ENCODE measurements at regions not wholly inside any gene's neighbourhood (a gene's known extent, or its start where the extent isn't known, plus 50 kb on each side); places are given as distances from the start of the nearest gene placed in this dataset.
"Not testable (repeated sequence)": the region's sequence is repeated elsewhere in the genome, so short reads cannot be mapped to it uniquely, and the experiment has no call there.

DNA sequence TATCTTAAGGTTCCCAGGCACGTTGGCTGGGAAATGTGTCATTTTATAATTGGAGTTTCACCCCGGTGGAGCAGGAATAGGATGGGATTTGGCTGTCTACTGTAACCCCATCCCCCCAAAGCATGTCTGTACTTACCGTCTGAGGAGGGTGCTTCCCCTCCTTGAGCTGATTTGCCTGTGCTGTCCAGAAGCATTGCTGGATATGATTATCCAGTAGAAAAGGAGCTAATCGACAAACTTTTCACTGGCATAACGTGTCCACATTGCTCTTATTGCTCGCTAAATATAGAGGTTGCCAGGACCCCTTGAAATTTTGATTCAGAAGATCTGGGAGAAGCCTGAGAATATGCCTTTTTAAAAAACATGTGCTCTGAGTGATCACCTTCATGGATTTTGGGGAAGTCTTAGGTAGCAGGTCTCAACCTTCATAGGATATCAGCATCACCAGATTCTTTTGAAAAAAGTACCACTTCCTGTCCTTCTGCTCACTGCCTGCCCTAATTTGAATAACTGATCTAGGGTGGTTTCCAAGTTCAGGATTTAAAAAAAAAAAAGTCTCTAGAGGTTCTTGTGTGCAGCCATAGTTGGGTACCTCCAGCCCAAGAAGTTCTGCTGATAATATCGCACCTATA, 80.4 kb upstream of the KCNA1 start:
- no peak for DNase-seq (ENCODE audit: extremely low spot score)
- POLR2A ChIA-PET: no interaction called here

DNA sequence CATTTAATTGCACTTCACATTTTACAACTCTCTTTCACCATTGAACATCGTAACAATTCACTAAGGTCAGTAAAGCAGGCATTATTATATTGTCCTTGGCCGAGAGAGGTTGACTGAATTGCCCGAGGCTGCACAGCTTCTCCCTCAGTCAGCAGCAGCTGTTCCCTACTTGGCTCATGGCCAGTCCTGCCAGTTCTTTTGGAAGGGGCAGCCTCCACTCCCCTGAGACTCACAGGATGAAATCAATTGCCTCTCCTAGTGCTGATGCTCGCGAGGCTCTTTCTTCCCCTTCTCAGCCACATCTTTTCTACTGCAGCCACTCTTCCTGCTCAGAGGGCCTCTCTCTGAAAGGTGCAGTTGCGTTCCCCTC, 79.9 kb upstream of the KCNA1 start:
- no peak for DNase-seq (ENCODE audit: extremely low spot score)
- POLR2A ChIA-PET: no interaction called here
- TF ChIP-seq ZNF384 (IDR thresholded peaks at IDR 0.05): no peak
- TF ChIP-seq ELF4 (IDR thresholded peaks at IDR 0.05): no peak
- TF ChIP-seq TARDBP (IDR thresholded peaks at IDR 0.05): no peak
- TF ChIP-seq, protein P1, sequence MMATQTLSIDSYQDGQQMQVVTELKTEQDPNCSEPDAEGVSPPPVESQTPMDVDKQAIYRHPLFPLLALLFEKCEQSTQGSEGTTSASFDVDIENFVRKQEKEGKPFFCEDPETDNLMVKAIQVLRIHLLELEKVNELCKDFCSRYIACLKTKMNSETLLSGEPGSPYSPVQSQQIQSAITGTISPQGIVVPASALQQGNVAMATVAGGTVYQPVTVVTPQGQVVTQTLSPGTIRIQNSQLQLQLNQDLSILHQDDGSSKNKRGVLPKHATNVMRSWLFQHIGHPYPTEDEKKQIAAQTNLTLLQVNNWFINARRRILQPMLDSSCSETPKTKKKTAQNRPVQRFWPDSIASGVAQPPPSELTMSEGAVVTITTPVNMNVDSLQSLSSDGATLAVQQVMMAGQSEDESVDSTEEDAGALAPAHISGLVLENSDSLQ (IDR thresholded peaks at IDR 0.05): no peak
- TF ChIP-seq SUZ12 (IDR thresholded peaks at IDR 0.05): no peak
- no peak for TF ChIP-seq ARNT (IDR thresholded peaks at IDR 0.05)
- no peak for TF ChIP-seq FOXM1 (IDR thresholded peaks at IDR 0.05; ENCODE audit: borderline replicate concordance)
- TF ChIP-seq NFRKB (IDR thresholded peaks at IDR 0.05): no peak
- no peak for TF ChIP-seq SP1 (IDR thresholded peaks at IDR 0.05)
- TF ChIP-seq LEF1 (IDR thresholded peaks at IDR 0.05; ENCODE audit: borderline replicate concordance): no peak
- no peak for TF ChIP-seq FOXK2 (IDR thresholded peaks at IDR 0.05)
- no peak for TF ChIP-seq FOXA1 (IDR thresholded peaks at IDR 0.05)
- TF ChIP-seq BHLHE40 (IDR thresholded peaks at IDR 0.05; ENCODE audit: borderline replicate concordance): no peak
- no peak for TF ChIP-seq CTBP1 (IDR thresholded peaks at IDR 0.05; ENCODE audit: borderline replicate concordance)
- CTCF ChIA-PET: interaction anchor here (1.4 kb wide), 1 partner anchor 20 kb away, joined by 3 read pairs; no protein-coding TSS in a partner anchor

More for the DNA sequence above, 80.4 kb upstream of the KCNA1 start:
- TF ChIP-seq TARDBP (IDR thresholded peaks at IDR 0.05): no peak
- no peak for TF ChIP-seq SUZ12 (IDR thresholded peaks at IDR 0.05)
- TF ChIP-seq FOXK2 (IDR thresholded peaks at IDR 0.05): no peak
- no peak for TF ChIP-seq LEF1 (IDR thresholded peaks at IDR 0.05; ENCODE audit: borderline replicate concordance)
- TF ChIP-seq SP1 (IDR thresholded peaks at IDR 0.05): no peak
- TF ChIP-seq CTBP1 (IDR thresholded peaks at IDR 0.05; ENCODE audit: borderline replicate concordance): no peak
- no peak for TF ChIP-seq FOXM1 (IDR thresholded peaks at IDR 0.05; ENCODE audit: borderline replicate concordance)
- no peak for TF ChIP-seq BHLHE40 (IDR thresholded peaks at IDR 0.05; ENCODE audit: borderline replicate concordance)
- TF ChIP-seq L3MBTL2 (conservative IDR thresholded peaks at IDR 0.05): no peak
- TF ChIP-seq, protein P1 (IDR thresholded peaks at IDR 0.05): no peak
- TF ChIP-seq HDGF (IDR thresholded peaks at IDR 0.05; ENCODE audit: borderline replicate concordance): no peak
- no peak for TF ChIP-seq NFRKB (IDR thresholded peaks at IDR 0.05)
- TF ChIP-seq ZNF384 (IDR thresholded peaks at IDR 0.05): no peak
- TF ChIP-seq FOXA1 (IDR thresholded peaks at IDR 0.05): no peak
- TF ChIP-seq ARNT (IDR thresholded peaks at IDR 0.05): no peak
- TF ChIP-seq ELF4 (IDR thresholded peaks at IDR 0.05): no peak
- CTCF ChIA-PET: interaction anchor here (0.5 to 1.4 kb wide), 2 partner anchors 20 to 255 kb away, joined by 3 read pairs; no protein-coding TSS in a partner anchor

DNA sequence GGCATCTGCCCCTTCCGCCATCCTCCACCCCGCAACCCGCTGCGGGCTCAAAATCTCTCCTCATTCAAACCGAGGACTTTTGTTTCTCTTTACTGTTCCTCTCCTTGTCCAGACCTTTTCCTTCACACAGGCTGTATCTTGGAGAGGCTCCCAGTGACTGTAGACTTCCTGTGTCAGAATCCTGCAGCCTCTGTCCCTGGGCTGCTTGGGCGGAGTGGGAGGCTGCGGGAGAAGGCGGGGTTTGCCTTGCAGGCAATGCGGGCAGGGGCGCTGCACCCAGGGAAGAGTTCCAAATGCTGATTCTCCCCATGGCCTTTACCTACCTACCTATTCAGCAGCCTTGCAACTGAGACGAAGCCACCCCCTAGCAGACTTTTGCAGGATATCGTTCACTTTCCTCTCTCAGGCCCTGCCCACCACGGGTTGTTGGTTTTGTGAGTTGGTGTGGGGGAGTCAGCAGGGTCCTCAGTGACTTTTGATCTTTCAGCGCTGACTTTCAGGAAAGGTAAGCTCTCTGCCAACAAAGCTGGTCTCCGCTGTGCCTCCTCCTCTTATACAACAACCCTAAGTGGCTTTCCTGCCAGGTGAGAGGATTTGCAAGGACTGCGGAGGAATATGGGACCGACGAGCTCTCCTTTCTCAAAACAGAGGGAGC, 79.0 kb upstream of the KCNA1 start:
- DNase-seq (ENCODE audit: extremely low spot score): no peak
- ChIA-PET CTCF (no interaction called here), POLR2A (no interaction called here)
- TF ChIP-seq FOXM1 (IDR thresholded peaks at IDR 0.05; ENCODE audit: borderline replicate concordance): no peak
- no peak for TF ChIP-seq SP1 (IDR thresholded peaks at IDR 0.05)
- no peak for TF ChIP-seq BHLHE40 (IDR thresholded peaks at IDR 0.05; ENCODE audit: borderline replicate concordance)
- no peak for TF ChIP-seq LEF1 (IDR thresholded peaks at IDR 0.05; ENCODE audit: borderline replicate concordance)
- TF ChIP-seq ZNF384 (IDR thresholded peaks at IDR 0.05): no peak
- TF ChIP-seq FOXK2 (IDR thresholded peaks at IDR 0.05): no peak
- no peak for TF ChIP-seq ELF4 (IDR thresholded peaks at IDR 0.05)
- TF ChIP-seq TARDBP (IDR thresholded peaks at IDR 0.05): no peak
- no peak for TF ChIP-seq L3MBTL2 (conservative IDR thresholded peaks at IDR 0.05)
- TF ChIP-seq, protein P1 (IDR thresholded peaks at IDR 0.05): no peak
- TF ChIP-seq ARNT (IDR thresholded peaks at IDR 0.05): no peak
- TF ChIP-seq SUZ12 (IDR thresholded peaks at IDR 0.05): no peak
- TF ChIP-seq NFRKB (IDR thresholded peaks at IDR 0.05): no peak
- TF ChIP-seq FOXA1 (IDR thresholded peaks at IDR 0.05): no peak
- TF ChIP-seq HDGF (IDR thresholded peaks at IDR 0.05; ENCODE audit: borderline replicate concordance): no peak
- no peak for TF ChIP-seq CTBP1 (IDR thresholded peaks at IDR 0.05; ENCODE audit: borderline replicate concordance)

DNA sequence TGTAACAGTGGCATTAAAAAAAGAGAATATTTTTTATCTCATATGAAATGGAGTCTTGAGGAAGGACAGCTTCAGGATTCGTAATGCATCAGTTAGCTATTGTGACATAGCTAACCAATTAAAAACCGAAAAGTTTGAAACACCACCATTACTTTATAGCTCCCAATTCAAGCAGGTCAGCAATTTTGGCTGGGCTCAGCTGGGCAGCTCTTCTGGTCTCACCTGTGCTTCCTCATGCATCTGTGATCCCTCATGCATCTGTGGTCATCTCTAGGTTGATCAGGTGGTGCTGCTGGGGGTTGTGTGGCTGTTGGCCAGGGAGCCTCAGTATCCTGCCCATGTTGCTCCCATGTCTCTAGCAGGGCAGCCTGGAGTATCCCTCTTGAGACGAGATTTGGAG, 76.7 kb upstream of the KCNA1 start:
- POLR2A ChIA-PET: no interaction called here
- TF ChIP-seq LEF1 (IDR thresholded peaks at IDR 0.05; ENCODE audit: borderline replicate concordance): no peak
- no peak for TF ChIP-seq BHLHE40 (IDR thresholded peaks at IDR 0.05; ENCODE audit: borderline replicate concordance)
- TF ChIP-seq FOXA1 (IDR thresholded peaks at IDR 0.05): no peak
- no peak for TF ChIP-seq FOXK2 (IDR thresholded peaks at IDR 0.05)
- TF ChIP-seq CTBP1 (IDR thresholded peaks at IDR 0.05; ENCODE audit: borderline replicate concordance): no peak
- TF ChIP-seq, protein P1 (IDR thresholded peaks at IDR 0.05): no peak
- TF ChIP-seq HDGF (IDR thresholded peaks at IDR 0.05; ENCODE audit: borderline replicate concordance): no peak
- no peak for TF ChIP-seq L3MBTL2 (conservative IDR thresholded peaks at IDR 0.05)
- CTCF ChIA-PET: interaction anchor here (0.6 kb wide), 1 partner anchor 22 kb away, joined by 3 read pairs; no protein-coding TSS in a partner anchor
- no peak for DNase-seq (ENCODE audit: extremely low spot score)

DNA sequence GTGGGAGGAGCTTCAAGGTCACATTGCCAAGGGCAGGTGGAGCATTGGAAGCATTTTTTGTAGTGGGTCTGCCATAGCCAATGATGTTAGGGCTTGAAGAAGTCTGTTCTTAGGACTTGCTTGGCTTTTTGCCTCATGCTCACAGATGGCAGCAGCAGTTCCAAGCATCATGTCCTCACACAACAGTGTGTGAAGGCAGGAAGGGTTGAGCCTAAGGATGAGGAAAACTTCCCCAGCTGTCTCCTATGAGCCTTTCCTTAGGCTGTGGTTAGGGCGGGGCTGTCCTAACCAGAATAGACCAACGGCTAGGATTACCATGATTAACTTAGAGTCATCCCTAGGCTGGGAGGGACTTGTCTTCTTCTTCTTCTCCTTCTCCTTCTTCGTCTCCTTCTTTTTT, 76.2 kb upstream of the KCNA1 start:
- CTCF ChIA-PET: interaction anchor here (0.6 kb wide), 1 partner anchor 22 kb away, joined by 3 read pairs; no protein-coding TSS in a partner anchor

DNA sequence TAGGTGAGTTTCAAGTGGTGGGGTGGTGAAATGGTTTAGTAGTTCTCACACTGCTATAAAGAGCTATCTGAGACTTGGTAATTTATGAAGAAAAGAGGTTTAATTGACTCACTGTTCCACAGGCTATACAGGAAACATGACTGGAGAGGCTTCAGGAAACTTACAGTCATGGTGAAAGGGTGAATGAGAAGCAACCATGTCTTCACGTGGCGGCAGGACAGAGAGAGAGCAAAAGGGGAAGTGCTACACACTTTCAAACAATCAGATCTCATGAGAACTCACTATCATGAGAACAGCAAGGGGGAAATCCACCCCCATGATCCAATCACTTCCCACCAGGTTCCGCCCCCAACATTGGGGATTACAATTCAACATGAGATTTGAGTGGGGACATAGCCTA, 67.3 kb upstream of the KCNA1 start:
- CTCF ChIA-PET; DNase-seq (ENCODE audit: extremely low spot score); POLR2A ChIA-PET: not testable (repeated sequence)

More for the DNA sequence above, 76.2 kb upstream of the KCNA1 start:
- DNase-seq (ENCODE audit: extremely low spot score): no peak
- TF ChIP-seq ZNF384 (IDR thresholded peaks at IDR 0.05): no peak
- TF ChIP-seq ARNT (IDR thresholded peaks at IDR 0.05): no peak
- no peak for TF ChIP-seq FOXA1 (IDR thresholded peaks at IDR 0.05)
- no peak for TF ChIP-seq BHLHE40 (IDR thresholded peaks at IDR 0.05; ENCODE audit: borderline replicate concordance)
- TF ChIP-seq NFRKB (IDR thresholded peaks at IDR 0.05): no peak
- TF ChIP-seq SP1 (IDR thresholded peaks at IDR 0.05): no peak
- POLR2A ChIA-PET: no interaction called here
